Spleen (tissue), 11 donors: ENCODE measurements at regions not wholly inside any gene's neighbourhood (a gene's known extent, or its start where the extent isn't known, plus 50 kb on each side); places are given as distances from the start of the nearest gene placed in this dataset.
"Not testable (repeated sequence)": the region's sequence is repeated elsewhere in the genome, so short reads cannot be mapped to it uniquely, and the experiment has no call there.

ENCODE experiments used
- DNase-seq: peaks from one replicate; pipeline ENCODE4 v3.0.0-alpha.2; 2020
- H3K27ac ChIP-seq, 8 donors: fragments of 200-600 bp; sonication (generic) in 7 of 8; 1 replicate in 4 of 8; 2 replicates in 4 of 8; pipeline versions ENCODE4 v1.5.0 to v1.8.0; 2016 to 2021; ENCODE audit warnings: inconsistent platforms in 4 of 8, mild to moderate bottlenecking in 4 of 8, moderate library complexity in 1 of 8
- H3K27me3 ChIP-seq, 7 donors: fragments of 200-600 bp; sonication (generic) in 6 of 7; replicated peaks in 1 of 7; 1 replicate in 4 of 7; 2 replicates in 3 of 7; pipeline versions ENCODE4 v1.5.0 to v1.8.0; 2016 to 2021; ENCODE audit warnings: inconsistent platforms in 3 of 7, mild to moderate bottlenecking in 1 of 7
- H3K36me3 ChIP-seq, 6 donors: fragments of 200-600 bp; sonication (generic) in 5 of 6; 1 replicate in 4 of 6; 2 replicates in 2 of 6; pipeline versions ENCODE4 v1.5.0 to v1.8.0; 2016 to 2021; ENCODE audit warnings: inconsistent platforms in 2 of 6
- H3K4me1 ChIP-seq, 6 donors: fragments of 200-600 bp; sonication (generic) in 5 of 6; 1 replicate in 3 of 6; 2 replicates in 3 of 6; pipeline versions ENCODE4 v1.5.0 to v1.8.0; 2016 to 2021; ENCODE audit warnings: inconsistent platforms in 3 of 6
- H3K4me3 ChIP-seq, 8 donors: fragments of 200-600 bp; sonication (generic) in 7 of 8; 1 replicate in 4 of 8; 2 replicates in 4 of 8; pipeline versions ENCODE4 v1.5.0 to v1.8.0; 2016 to 2021; ENCODE audit warnings: inconsistent platforms in 4 of 8, mild to moderate bottlenecking in 4 of 8, moderate library complexity in 2 of 8
- H3K9me3 ChIP-seq, 8 donors: fragments of 200-600 bp; sonication (generic) in 7 of 8; 1 replicate in 4 of 8; 2 replicates in 4 of 8; pipeline versions ENCODE4 v1.5.0 to v1.8.0; 2016 to 2021; ENCODE audit warnings: inconsistent platforms in 4 of 8
- CTCF ChIP-seq, 11 experiments: fragments of 200-600 bp in 7 of 11; fragments of 450-650 bp in 4 of 11; sonication (generic) in 4 of 11; IDR thresholded peaks in 8 of 11; conservative IDR thresholded peaks in 3 of 11; 1 replicate in 7 of 11; 2 replicates in 4 of 11; pipeline versions ENCODE4 v1.4.0 to v1.8.0; 2016 to 2021; ENCODE audit warnings: antibody characterized with exemption in 11 of 11, inconsistent platforms in 4 of 11, mild to moderate bottlenecking in 1 of 11
- POLR2A ChIP-seq, 3 donors: fragments of 450-650 bp; IDR thresholded peaks; one replicate each; pipeline ENCODE4 v1.5.1; 2017; ENCODE audit warnings: antibody characterized with exemption in 3 of 3, mild to moderate bottlenecking in 1 of 3
- POLR2AphosphoS5 ChIP-seq, 3 donors: sonication (generic); formaldehyde crosslinking; IDR thresholded peaks; one replicate each; pipeline ENCODE4 v1.5.1; 2017; ENCODE audit warnings: antibody characterized with exemption in 3 of 3
- WGBS, 5 donors: extraction: QIAGEN DNeasy Blood & Tissue Kit in 3 of 5; methylation state at CpG; one replicate each; pipeline versions ENCODE4 v1.1.5 to v1.1.7; 2013 to 2018; 5-methylcytosine and 5-hydroxymethylcytosine counted together
- intact Hi-C: fragments of 100-400 bp; cut with DNase I; formaldehyde crosslinking; loops from one replicate; pipeline ENCODE4 v1.15.0; 2023; ENCODE audit warnings: low total_unique reads
- donor health status: healthy with polysubstance abuse.
- donor health status: DM: no; HTN: no; CAD: no; lungs with moderate emphysema.
- donor health status: DM: no; HTN: no; CAD: no.
- donor health status: Bipolar disorder and iron deficiency.
- donor health status: healthy.
- donor health status: DM: no; HTN: no; CAD: no.
- donor health status: DM: yes; HTN: yes; CAD: no.

- 82 to 93% (median 88%) methylated on average over 2 to 4 of the region's 4 CpGs for WGBS, 5 donors
- intact Hi-C loops: not testable (repeated sequence)
Measured at GRCh38 chr1:815147-815922, 108.4 kb upstream of the SAMD11 start.

GRCh38 chr1:817071-817599, 106.6 kb upstream of the SAMD11 start:
- peak overlapping the region in 2 of 8 donors; percentile 14 to 32 for H3K4me3 ChIP-seq
- 14 to 41% (median 18%) methylated on average over 7 to 8 of the region's 14 CpGs for WGBS, 5 donors
- H3K4me1 ChIP-seq: peaks cover 0 to 36% (median 3%) of the 10 kb centered on the region in 6 donors
- intact Hi-C loops, H3K27me3 ChIP-seq, DNase-seq, H3K9me3 ChIP-seq, H3K36me3 ChIP-seq: not testable (repeated sequence)
- TF ChIP-seq POLR2AphosphoS5 (IDR thresholded peaks at IDR 0.05): peak; percentile 56 to 77 (median 69)
- peak overlapping the region in 6 of 8 donors; percentile 44 to 72 (median 65) for H3K27ac ChIP-seq

More at GRCh38 chr1:815147-815922, 108.4 kb upstream of the SAMD11 start:
- H3K9me3 ChIP-seq, H3K27ac ChIP-seq, DNase-seq, H3K36me3 ChIP-seq, H3K4me3 ChIP-seq, H3K27me3 ChIP-seq: not testable (repeated sequence)
- H3K4me1 ChIP-seq: peaks cover 0 to 34% (median 2%) of the 10 kb centered on the region in 6 donors

GRCh38 chr1:817658-818617, 105.8 kb upstream of the SAMD11 start:
- H3K9me3 ChIP-seq, H3K4me3 ChIP-seq, DNase-seq, H3K27me3 ChIP-seq, intact Hi-C loops, H3K36me3 ChIP-seq: not testable (repeated sequence)
- Histone ChIP-seq H3K27ac (peak overlapping the region in 5 of 8 donors; percentile 14 to 66 (median 57)), H3K4me1 (peaks cover 0 to 32% (median 3%) of the 10 kb centered on the region in 6 donors)
- 69 to 90% (median 76%) methylated on average over 5 to 15 of the region's 20 CpGs for WGBS, 5 donors

DNA sequence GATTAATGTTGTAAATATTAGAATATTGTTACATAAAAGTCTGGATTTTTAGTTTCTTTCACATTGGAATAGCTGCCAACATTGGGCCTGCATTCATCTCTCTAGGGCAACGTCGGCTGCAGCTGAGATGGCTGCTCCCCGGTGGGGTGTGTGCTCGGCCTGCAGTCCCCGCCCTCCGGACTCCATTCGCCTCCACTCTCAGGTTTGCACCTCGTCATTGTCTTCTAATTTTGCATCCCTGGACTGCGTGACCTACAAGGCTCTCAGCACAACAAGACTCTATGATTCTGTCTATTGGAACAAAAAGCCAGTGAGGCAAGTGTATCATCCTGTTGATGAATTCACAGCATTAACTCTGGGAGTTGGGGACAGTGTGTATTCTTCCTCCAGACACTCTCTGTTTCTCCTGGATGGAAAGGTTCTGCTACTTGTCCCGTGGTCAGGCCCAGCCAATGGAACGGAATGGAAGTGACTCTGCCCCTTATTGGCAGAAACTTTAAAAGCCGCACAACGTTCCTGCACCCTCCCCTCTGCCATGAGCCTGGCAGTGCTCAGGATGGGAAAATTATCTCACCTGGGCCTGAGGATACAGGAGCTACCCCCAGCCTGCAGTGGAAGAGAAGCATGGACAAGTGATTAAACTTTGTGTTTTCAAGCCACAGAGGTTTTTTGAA, 105.0 kb upstream of the SAMD11 start:
- H3K27ac ChIP-seq: peak overlapping the region in 2 of 8 donors; percentile 17 to 57
- no peak for DNase-seq
- H3K4me3 ChIP-seq: no peak overlapping the region
- H3K36me3 ChIP-seq: peaks cover 0 to 8% (median 0%) of the 10 kb centered on the region in 6 donors
- H3K27me3 ChIP-seq: no peaks in the 10 kb centered on the region
- intact Hi-C loops: no loop called here
- H3K9me3 ChIP-seq: no peaks in the 10 kb centered on the region
- no peak for TF ChIP-seq POLR2A (IDR thresholded peaks at IDR 0.05)
- no peak for TF ChIP-seq CTCF (IDR thresholded peaks at IDR 0.05 in 8 of 11, conservative IDR thresholded peaks at IDR 0.05 in 3 of 11)
- no peak for TF ChIP-seq POLR2AphosphoS5 (IDR thresholded peaks at IDR 0.05)
- 76 to 87% (median 79%) methylated on average over 13 of the region's 13 CpGs for WGBS, 5 donors
- H3K4me1 ChIP-seq: peaks cover 0 to 32% (median 3%) of the 10 kb centered on the region in 6 donors

- no peak for TF ChIP-seq POLR2A (IDR thresholded peaks at IDR 0.05)
- TF ChIP-seq POLR2AphosphoS5 (IDR thresholded peaks at IDR 0.05): no peak
- no peak for TF ChIP-seq CTCF (IDR thresholded peaks at IDR 0.05 in 8 of 11, conservative IDR thresholded peaks at IDR 0.05 in 3 of 11)
- H3K9me3 ChIP-seq: no peaks in the 10 kb centered on the region
- H3K4me1 ChIP-seq: peaks cover 0 to 43% (median 10%) of the 10 kb centered on the region in 6 donors
- no peak overlapping the region for H3K4me3 ChIP-seq
- no peaks in the 10 kb centered on the region for H3K27me3 ChIP-seq
- H3K36me3 ChIP-seq: peaks cover 0 to 8% (median 0%) of the 10 kb centered on the region in 6 donors
- H3K27ac ChIP-seq: no peak overlapping the region
- 97 to 99% (median 97%) methylated on average over 7 of the region's 7 CpGs for WGBS, 5 donors
- intact Hi-C loops: no loop called here
- DNase-seq: no peak
Measured at GRCh38 chr1:820962-821361, 102.8 kb upstream of the SAMD11 start.

DNA sequence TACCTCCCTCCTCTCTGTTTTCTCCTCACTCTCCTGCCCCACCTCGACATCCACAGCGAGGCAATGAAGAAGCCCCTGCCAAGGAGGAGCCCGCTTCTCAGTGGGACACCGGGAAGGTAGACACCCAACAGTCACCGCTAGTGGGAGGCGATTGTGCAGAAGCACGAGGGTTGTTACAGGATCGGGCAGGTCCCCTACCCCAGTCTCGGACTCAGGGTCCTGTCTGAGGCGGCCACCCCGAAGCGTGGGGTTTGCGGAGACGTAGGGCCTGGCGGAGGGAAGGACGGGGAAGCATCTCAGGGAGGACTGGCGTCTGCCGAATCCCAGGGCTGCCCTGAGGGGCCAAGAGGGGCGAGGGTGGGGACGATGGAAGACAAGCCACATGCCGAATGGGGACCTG, 96.9 kb upstream of the SAMD11 start:
- H3K9me3 ChIP-seq, H3K36me3 ChIP-seq, intact Hi-C loops, H3K27me3 ChIP-seq: not testable (repeated sequence)
- 0 to 3% (median 0%) methylated on average over 7 to 15 of the region's 21 CpGs for WGBS, 5 donors
- Histone ChIP-seq H3K27ac (peak overlapping the region; percentile 88 to 93 (median 92)), H3K4me1 (peaks cover 0 to 48% (median 16%) of the 10 kb centered on the region in 6 donors), H3K4me3 (peak overlapping the region; percentile 37 to 70 (median 52))
- DNase-seq: peak; percentile 83
